GM18507 (cell line): ENCODE measurements at regions not wholly inside any gene's neighbourhood (a gene's known extent, or its start where the extent isn't known, plus 50 kb on each side); places are given as distances from the start of the nearest gene placed in this dataset.
"Not testable (repeated sequence)": the region's sequence is repeated elsewhere in the genome, so short reads cannot be mapped to it uniquely, and the experiment has no call there.

Experiments
- DNase-seq: peaks from one replicate; pipeline ENCODE4 v3.0.0; 2011; ENCODE audit warnings: low read depth; ENCODE audit not compliant: insufficient read length; ENCODE audit errors: extremely low spot score
- FAIRE-seq: peaks from 2 replicates; lab custom pipeline; 2011; peaks lifted over from hg19 to GRCh38; lab: Jason Lieb, UNC

DNA sequence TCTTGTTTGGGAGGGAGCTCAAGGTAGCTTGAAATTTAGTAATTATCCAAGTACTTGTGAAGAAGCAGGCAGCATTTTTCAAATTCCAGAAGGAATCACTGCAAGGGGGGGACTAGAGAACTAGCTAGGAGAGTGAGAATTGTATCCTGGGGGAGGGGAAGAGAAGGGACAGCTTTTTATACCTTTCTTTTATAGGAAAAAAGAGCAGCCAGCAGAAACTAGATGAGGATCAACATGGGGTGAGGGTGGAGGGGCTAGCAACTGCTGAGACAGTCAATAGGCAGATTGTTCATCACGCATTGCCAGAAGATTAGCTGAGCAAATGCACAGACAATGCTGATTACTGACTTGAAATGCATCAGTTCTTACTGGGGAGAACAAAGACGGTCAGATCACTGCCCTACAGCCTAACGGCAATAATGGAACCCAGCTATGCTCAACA lies 514.3 kb upstream of the CITED2 start:
- no peak for FAIRE-seq
- no peak for DNase-seq

DNA sequence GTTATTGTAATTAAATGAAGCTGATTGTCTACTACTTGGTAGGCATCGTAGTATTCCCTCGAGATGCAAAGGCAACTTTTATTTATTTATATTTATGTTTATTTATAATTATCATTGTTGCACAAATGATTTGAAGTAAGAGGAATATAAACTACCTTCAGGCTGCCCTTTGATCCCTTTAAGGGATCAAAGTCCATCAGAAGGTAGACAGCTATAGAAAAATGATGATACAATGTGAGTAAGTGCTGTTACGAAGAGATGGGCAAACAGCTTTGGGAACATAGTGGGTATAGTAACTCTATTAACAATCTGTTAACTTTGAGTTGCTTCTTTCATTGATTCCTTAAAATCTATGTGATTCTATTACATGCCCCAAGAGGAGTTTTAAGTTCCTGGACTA lies 512.8 kb upstream of the CITED2 start:
- DNase-seq: no peak
- FAIRE-seq: no peak

DNA sequence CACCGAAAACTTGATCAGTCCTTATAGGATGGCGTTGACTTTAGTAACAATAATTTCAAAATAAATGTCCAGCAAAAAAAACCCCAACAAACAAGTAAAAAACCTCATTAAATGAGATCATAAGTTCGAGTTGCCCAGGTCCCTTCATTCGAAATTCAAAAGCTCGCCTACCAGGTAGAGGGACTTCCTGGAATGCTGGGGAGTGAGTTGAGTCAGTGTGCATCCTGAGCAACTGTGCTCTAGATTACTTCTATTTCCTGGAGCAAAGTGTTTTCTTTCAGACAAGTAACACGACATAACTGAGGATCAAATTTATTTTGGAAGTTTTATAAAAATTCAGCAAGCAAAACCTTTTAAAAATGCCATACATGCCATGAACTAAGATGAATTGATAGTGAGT lies 511.9 kb upstream of the CITED2 start:
- FAIRE-seq: no peak
- DNase-seq: no peak

DNA sequence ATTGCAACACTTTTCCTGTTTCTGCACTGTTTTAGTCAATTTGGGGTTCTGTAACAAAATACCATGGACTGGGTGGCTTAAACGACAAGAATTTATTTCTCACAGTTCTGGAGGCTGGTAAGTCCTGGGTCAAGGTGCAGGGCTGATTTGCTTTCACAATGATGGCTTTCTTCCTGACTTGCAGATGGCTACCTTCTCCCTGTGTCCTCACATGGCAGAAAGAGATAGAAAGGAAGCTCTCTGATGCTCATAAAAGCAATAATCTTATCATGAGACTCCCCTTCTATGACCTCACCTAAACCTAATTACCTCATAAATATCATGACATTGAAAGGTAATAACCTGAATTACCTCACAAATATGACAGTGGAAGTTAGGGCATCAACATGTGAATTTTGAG lies 511.5 kb upstream of the CITED2 start:
- DNase-seq: no peak
- FAIRE-seq: no peak

DNA sequence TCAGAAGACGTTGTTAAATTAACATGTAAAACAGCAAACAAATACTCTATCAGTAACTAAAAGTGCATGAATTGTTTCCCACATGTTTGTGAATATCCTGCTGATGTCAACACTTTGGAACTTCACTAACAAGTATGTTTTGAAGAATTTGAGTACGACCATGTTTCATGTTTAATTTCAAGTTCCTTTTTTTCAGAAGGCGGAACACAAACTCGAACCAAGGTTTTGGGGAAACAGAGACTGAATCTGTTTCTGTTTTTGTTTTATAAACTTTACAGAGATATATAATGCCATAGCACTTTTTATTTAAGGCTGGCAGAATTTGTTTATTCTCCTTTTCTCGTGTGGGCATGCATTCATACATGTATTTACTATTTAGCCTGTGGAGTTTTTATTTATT lies 509.3 kb upstream of the CITED2 start:
- DNase-seq: no peak
- peak; percentile 9 for FAIRE-seq

DNA sequence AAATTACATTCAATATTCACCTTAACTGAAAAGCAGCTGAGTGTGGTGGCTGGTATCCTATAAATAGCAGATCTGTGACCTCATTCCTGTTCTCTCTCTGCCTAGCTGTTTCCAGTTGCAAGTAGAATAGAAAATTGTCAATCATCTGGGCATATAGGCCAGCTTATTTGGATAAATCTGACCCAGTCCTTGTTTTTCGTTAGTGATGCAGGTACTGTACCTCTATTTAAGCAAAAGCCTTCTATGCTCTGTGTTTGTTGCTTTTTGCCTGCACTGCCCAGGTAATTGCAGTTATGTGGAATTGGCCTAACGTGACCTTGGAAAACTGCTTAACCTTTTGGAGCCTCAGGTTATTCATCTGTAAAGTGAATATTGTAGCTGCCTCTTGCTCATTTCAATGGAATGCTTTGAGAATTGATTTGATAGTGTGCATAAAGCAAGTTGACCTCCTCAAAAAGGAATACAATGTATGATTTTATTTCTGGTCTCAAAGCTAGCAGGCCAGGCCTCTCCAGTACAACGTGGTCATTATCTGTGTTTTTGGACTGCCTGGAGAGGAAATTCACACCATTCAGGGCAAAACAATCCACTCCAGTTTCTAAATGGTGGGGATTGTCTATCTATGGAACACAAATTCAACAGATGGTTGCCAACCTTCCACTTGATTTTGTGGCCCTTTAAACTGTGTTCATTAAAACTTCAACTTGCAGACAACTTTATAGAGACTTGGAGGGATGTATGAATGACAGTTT lies 508.7 kb upstream of the CITED2 start:
- FAIRE-seq (no peak), DNase-seq (no peak)

DNA sequence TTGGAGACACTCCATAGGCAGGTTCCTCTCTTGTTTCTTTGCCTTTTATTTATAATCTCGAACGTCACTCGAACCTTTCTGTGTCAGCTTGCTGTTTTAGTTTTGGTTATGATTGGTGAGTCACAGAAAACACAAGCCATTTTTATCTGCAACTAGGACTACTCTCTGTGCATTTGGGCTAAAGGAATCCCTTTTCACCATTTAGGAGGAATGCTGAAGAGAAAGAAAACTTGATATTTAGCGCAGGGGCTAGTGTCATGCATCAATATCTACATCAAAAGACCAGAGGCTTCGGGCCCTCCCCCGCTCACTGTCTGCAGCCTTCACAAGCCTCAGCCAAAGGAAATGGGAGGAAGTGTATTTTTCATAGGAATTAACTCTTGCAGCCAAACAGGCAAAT lies 507.8 kb upstream of the CITED2 start:
- FAIRE-seq: no peak
- no peak for DNase-seq

DNA sequence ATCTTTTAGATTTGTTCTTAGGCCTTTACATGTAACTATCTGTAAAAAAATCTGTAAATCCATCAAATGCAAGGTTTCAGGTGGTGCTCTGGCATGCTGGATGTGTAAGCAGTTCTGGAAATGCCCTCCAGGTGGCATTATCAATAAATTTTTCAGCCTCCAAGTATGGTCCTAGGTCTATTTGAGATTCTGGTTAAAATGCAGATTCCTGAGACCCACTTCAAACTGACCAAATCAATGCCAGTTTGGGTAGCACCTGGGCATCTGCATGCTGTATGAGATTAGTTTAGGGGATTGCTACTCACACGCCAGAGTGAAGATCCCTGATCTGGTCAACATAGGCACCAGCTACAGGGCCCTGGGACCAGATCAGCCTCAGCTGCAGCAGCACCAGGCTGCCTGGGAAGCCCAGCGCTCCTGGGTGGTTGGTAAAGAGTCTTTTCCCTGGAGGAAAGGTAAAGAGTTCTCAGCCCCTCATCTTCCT lies 507.3 kb upstream of the CITED2 start:
- DNase-seq: peak; percentile 12
- peak; percentile 77 for FAIRE-seq

DNA sequence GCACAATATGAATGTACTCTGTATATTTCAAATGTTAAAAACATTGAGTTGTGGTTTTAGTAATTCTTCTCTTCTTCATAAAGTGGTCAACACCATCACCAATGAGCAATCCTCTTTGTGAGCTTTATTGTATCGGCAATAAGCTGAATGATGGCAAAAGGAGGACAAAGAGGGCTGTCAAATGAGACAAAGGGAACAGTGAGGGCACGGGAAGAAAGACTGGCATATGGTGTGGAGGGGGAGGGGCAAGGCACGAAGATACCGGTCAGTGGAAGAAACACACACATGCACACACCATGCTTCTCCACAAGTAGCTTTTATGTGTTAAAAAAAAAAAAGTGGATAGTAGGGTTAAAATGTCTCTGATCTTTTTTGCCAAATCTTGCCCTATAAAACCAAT lies 506.8 kb upstream of the CITED2 start:
- no peak for FAIRE-seq
- no peak for DNase-seq

DNA sequence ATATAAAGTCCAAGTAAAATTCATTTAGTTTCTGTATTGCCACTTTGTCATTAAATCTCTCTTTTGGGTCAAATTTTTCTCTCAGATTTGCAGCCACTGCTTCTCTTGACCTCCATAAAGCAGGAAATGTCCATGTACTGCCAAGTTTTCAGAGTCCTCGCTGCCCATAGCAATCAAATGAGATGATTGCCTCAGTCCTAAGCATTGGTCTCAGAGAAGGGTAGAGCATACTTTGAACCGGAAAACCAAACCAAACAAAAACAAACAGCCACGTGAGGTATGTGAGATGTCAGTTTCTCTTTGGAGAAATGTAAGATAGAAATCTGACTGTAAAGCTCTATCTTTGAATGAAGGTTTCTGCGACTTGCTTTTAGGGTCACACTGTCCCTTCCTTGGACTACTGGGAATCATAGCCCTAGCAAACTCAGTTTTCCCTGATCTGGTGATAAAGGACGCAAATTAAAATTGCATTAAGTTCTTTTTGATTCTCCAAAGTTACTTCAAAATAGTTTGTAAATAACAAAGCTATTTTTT lies 505.4 kb upstream of the CITED2 start:
- DNase-seq (no peak), FAIRE-seq (no peak)

DNA sequence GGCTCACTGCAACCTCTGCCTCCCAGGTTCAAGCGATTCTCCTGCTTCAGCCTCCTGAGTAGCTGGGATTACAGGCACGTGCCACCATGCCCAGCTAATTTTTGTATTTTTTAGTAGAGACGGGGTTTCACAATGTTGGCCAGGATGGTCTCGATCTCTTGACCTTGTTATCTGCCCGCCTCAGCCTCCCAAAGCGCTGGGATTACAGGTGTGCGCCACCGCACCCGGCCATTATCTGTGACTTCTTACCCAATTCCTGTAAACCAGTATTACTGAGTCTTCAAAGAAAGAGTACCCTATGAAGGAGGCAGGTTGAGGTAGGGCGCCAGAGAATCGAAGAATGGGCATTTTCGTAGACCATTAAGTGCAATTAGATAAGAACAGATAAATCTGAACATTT lies 504.8 kb upstream of the CITED2 start:
- not testable (repeated sequence) for DNase-seq, FAIRE-seq

DNA sequence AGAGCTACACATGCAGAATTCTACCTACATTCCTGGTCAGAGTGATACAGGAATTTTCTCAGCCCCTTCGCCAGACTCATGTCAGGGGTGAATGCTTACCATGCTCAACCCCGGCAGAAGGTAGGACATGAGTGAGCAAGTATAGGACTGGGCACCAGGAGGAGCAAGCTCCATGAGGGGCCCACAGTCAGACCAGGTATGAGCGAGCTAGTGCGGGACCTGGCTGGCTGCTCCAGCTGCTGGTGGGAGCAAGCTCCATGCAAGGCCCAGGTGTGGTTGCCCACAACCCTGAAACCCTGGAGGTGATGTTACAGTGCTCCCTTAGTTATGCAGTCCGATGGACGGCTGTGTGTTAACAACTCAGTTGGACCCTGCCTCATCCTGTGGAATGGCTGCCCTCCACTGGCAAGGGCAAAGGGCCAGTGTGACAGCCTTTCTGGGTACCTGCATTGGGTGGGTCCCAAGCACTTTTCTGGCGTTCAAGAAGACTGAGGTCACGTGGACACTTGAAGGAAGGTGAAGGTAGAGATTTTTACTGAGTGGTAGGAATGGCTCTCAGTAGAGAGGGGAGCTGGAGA lies 503.5 kb upstream of the CITED2 start:
- DNase-seq (no peak), FAIRE-seq (no peak)

DNA sequence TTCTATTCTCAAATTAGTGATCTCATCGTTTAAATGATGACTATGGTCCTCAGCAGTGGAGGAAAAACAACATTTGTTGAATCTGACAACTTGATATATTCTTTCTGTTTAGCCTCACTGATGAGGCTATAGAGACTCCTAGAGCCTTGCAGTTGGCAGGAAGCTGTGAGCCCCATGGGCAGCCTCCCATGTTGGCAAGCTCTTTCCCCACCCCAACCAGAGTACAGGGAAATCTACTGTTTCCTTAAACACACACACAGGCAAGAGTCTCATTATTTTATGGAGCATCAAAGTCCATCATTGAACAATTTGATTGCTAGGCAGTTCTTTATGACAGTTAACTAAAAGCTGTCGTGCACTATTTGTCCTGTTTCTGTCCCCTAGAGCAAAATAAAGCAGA lies 498.2 kb upstream of the CITED2 start:
- DNase-seq (no peak), FAIRE-seq (no peak)

DNA sequence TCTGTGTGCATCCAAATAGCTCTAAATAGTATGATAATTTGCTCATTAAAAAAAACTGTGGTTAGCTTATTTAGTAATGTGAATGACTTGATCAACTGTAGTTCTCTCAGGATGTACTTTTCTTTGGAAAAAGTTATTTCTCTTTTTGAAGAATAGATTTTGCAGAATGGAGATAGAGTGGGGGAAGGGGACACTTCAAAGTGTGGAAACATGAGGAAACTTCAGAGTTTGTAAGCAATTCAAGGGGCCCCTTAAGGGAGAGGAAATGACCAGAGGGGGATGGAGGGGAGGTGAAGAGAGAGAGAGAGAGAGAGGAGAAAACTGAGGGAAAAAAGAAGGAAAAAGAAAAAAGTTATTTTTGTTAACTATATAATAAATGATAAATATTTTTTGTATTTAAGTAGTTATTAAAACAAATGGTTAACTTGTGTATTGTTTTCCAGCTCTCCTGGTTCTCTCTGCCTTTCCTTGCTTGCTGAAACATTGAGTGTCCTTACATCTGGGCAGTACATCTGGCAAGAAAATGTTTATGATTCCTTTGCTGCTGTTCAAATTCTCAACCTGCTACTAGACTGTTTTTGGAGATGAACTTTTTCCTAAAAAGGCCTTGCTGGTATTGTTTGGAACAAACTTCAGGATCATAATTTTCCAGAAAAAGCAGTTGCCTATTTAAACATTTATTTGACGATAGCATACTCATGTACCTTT lies 497.5 kb upstream of the CITED2 start:
- DNase-seq: no peak
- FAIRE-seq: peak; percentile 15

DNA sequence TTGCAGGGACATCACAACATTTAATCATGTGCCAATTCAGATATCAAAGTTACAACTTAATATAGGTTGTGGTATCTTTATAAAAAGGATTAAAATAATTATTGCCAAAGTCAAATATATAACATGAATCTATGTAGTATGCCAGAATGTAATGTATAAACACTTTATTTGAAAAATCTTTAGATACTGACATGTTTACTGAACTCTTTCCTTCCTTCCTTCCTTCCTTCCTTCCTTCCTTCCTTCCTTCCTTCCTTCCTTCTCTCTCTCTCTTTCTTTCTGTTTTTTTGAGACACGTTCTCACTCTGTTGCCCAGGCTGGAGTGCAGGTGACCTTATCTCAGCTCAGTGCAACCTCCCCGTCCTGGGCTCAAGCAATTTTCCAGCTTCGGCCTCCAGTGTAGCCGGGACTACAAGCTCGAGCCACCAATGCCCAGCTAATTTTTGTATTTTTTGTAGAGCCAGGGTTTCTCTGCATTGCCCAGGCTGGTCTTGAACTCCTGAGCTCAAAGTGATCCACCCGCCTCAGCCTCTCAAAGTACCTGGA lies 496.8 kb upstream of the CITED2 start:
- DNase-seq (no peak), FAIRE-seq (no peak)

DNA sequence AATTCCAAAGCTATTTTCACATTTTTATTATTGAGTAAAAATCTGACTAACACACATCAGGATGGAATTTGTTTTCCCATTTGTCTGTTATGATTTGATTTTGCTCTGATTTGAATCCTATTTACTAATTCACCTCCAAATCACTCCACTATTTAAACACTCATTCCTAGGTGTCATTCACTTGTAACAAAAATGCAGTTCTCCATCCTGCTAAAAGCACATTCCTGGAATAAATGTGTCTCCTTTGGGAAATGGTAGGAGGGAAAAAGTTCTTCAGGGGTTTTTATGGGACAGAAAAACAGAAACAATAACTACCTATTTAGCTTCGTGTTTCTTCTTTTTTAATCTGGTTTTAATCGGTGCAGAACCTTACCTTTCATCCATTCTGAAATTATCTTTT lies 494.1 kb upstream of the CITED2 start:
- FAIRE-seq (no peak), DNase-seq (no peak)

DNA sequence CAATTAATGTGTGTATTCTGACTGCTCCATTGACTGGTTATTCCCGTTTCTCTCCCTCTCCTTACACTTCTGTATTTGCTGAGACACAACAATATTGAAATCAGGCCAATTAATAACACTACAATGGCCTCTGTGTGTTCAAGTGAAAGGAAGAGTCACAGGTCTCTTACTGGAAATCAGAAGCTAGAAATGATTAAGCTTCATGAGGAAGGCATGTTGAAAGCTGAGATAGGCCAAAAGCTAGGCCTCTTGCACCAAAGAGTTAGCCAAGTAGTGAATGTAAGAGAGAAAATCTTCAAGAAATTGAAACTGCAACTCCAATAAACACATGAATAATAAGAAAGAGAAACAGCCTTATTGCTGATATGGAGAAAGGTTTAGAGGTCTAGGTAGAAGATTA lies 489.5 kb upstream of the CITED2 start:
- FAIRE-seq: no peak
- no peak for DNase-seq

DNA sequence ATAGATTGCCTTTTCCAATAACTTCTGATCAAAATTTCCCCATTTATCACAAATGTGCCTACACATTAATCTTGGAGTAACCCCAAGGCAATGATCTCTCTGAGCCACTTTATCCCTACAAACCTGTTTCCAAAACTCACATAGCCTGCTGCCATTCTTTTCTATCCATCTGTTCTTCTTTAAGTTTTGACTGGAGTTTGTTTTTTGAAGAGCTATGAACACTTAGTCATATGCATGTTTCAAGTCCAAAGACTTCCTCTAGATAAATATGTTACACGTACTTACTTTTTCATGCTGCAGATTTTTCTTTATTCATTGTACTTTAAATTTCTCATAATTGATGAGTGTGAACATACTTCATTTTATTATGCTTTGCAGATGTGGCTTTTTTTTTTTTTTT lies 488.9 kb upstream of the CITED2 start:
- DNase-seq (no peak), FAIRE-seq (no peak)

DNA sequence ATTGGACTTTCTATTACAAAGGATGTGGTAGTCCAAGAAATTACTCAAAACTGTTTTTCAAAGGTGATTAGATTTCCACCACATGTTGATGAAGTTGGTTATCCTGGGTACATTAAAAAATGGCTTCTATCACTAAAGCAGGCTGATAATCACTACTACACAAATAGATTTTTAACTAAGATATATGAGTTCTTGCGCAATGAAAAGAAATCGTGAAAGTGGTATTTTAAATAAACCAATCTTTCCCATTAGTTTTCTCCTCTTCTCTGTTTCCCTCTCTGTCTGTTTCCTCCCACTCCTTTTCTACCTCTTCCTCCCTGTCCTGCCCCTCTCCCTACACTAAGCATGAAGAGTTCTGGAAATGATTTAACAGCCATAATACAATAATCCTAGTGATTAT lies 487.9 kb upstream of the CITED2 start:
- FAIRE-seq (no peak), DNase-seq (no peak)

DNA sequence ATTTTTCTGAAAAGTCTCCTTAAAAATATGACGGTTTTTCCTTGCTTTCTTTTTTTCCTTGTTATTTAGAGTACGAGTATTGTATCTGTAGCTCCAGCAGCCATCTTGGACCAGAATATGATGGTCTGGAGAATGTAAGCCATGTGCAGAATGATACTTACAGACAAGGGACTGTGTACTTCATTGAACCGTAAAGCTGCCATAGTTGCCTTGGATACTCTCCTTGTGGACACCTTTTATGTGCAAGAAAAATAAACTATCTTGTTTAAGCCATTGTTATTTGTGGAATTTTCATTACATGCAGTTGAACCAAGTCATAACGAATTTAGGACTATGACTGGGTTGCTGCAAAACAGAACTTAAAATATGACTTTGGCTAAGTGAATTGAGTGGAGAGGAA lies 485.8 kb upstream of the CITED2 start:
- DNase-seq (no peak), FAIRE-seq (no peak)
